ENCODE measurements at regions not wholly inside any gene's neighbourhood (a gene's known extent, or its start where the extent isn't known, plus 50 kb on each side); places are given as distances from the start of the nearest gene placed in this dataset.

- no peak for TF ChIP-seq CTCF (conservative IDR thresholded peaks at IDR 0.05; ENCODE audit: low read length)
- no peak overlapping the region for H3K4me3 ChIP-seq (ENCODE audit: low read length)
- no peak for DNase-seq (ENCODE audit: low read depth)
Observed at GRCh38 chr9:84613431-84613830, 56.1 kb upstream of the NTRK2 start.

GRCh38 chr9:84615544-84615943 is 54.0 kb upstream of the NTRK2 start:
- no peak for TF ChIP-seq CTCF (conservative IDR thresholded peaks at IDR 0.05; ENCODE audit: low read length)
- DNase-seq (ENCODE audit: low read depth): no peak
- no peak overlapping the region for H3K4me3 ChIP-seq (ENCODE audit: low read length)

- TF ChIP-seq CTCF (conservative IDR thresholded peaks at IDR 0.05; ENCODE audit: low read length): no peak
Observed at GRCh38 chr9:84617411-84618029, 52.0 kb upstream of the NTRK2 start.

More at GRCh38 chr9:84617411-84618029, 52.0 kb upstream of the NTRK2 start:
- DNase-seq (ENCODE audit: low read depth): no peak
- H3K4me3 ChIP-seq (ENCODE audit: low read length): no peak overlapping the region
